Neutrophil (primary cell): ENCODE measurements at regions not wholly inside any gene's neighbourhood (a gene's known extent, or its start where the extent isn't known, plus 50 kb on each side); places are given as distances from the start of the nearest gene placed in this dataset.

Source experiments
- H3K27ac ChIP-seq: fragments of 200-600 bp; sonication (generic); 2 replicates; pipeline ENCODE4 v1.5.1; 2016; ENCODE audit warnings: mild to moderate bottlenecking, moderate library complexity
- H3K27me3 ChIP-seq: fragments of 200-600 bp; sonication (generic); 2 replicates; pipeline ENCODE4 v1.6.0; 2016; ENCODE audit warnings: mild to moderate bottlenecking
- H3K36me3 ChIP-seq: fragments of 200-600 bp; sonication (generic); 2 replicates; pipeline ENCODE4 v1.5.1; 2017
- H3K4me1 ChIP-seq, 2 experiments: fragments of 200-600 bp in 1 of 2; sonication (generic) in 1 of 2; 1 replicate in 1 of 2; 2 replicates in 1 of 2; pipeline versions ENCODE4 v1.5.1 to v1.6.1; 2013 to 2016; ENCODE audit warnings: low read depth in 1 of 2, low read length in 1 of 2, mild to moderate bottlenecking in 1 of 2, moderate library complexity in 1 of 2; ENCODE audit not compliant: control insufficient read depth in 1 of 2, insufficient read depth in 1 of 2
- H3K4me3 ChIP-seq, 2 experiments: fragments of 200-600 bp in 1 of 2; sonication (generic) in 1 of 2; 1 replicate in 1 of 2; 2 replicates in 1 of 2; pipeline ENCODE4 v1.5.1; 2013 to 2016; ENCODE audit warnings: low read depth in 1 of 2, low read length in 1 of 2, mild to moderate bottlenecking in 1 of 2, moderate library complexity in 1 of 2
- H3K9me3 ChIP-seq: fragments of 200-600 bp; sonication (generic); 2 replicates; pipeline ENCODE4 v1.5.1; 2016
- CTCF ChIP-seq: fragments of 200-600 bp; sonication (generic); IDR thresholded peaks from 2 replicates; pipeline ENCODE4 v1.5.1; 2016; ENCODE audit warnings: antibody characterized with exemption

- TF ChIP-seq CTCF, result no peak
- Histone ChIP-seq H3K27ac (no peak overlapping the region), H3K4me3 (no peak overlapping the region)
These were observed 55.0 kb upstream of the EPHA3 start for GRCh38 chr3:89052386-89052785.

GRCh38 chr3:89057398-89057797, 50.0 kb upstream of the EPHA3 start:
- H3K36me3 ChIP-seq, result no peaks in the 10 kb centered on the region
- H3K4me3 ChIP-seq, result no peak overlapping the region
- no peaks in the 10 kb centered on the region for H3K9me3 ChIP-seq
- no peak overlapping the region for H3K27ac ChIP-seq
- TF ChIP-seq CTCF, result no peak
- peaks cover 9 to 26% of the 10 kb centered on the region in 2 experiments for H3K4me1 ChIP-seq
- no peaks in the 10 kb centered on the region for H3K27me3 ChIP-seq

More at GRCh38 chr3:89052386-89052785, 55.0 kb upstream of the EPHA3 start:
- Histone ChIP-seq H3K4me1 (peaks cover 3 to 5% of the 10 kb centered on the region in 2 experiments), H3K36me3 (no peaks in the 10 kb centered on the region), H3K9me3 (no peaks in the 10 kb centered on the region), H3K27me3 (no peaks in the 10 kb centered on the region)
